Calu3 (cell line): ENCODE measurements at regions not wholly inside any gene's neighbourhood (a gene's known extent, or its start where the extent isn't known, plus 50 kb on each side); places are given as distances from the start of the nearest gene placed in this dataset.

Experiments used
- BruUV-seq: library from RNA; stranded (reverse); fragments of 400-500 nt; replicated peaks from 2 replicates; lab custom pipeline; 2021; lab: Mats Ljungman, UMichigan
- CTCF ChIA-PET: fragments of 300-600 bp; sonication (Branson Sonifier 250); formaldehyde crosslinking; loops from one replicate; lab custom pipeline; 2022; ENCODE audit warnings: antibody characterized with exemption; lab: Charles Lee
- DNase-seq: peaks from one replicate; pipeline ENCODE4 v3.0.0; 2022
- H3K27ac Mint-ChIP-seq: one replicate; pipeline ENCODE4 v1.8.0; 2022; ENCODE audit warnings: mixed read lengths; ENCODE audit not compliant: unreplicated experiment
- H3K27me3 Mint-ChIP-seq: one replicate; pipeline ENCODE4 v1.8.0; 2022; ENCODE audit warnings: mixed read lengths; ENCODE audit not compliant: unreplicated experiment
- H3K36me3 Mint-ChIP-seq: one replicate; pipeline ENCODE4 v1.8.0; 2022; ENCODE audit warnings: mild to moderate bottlenecking, moderate library complexity, mixed read lengths; ENCODE audit not compliant: insufficient read depth, unreplicated experiment
- H3K4me1 Mint-ChIP-seq: one replicate; pipeline ENCODE4 v1.8.0; 2022; ENCODE audit warnings: mild to moderate bottlenecking, low read depth, mixed read lengths; ENCODE audit not compliant: unreplicated experiment
- H3K4me3 Mint-ChIP-seq: one replicate; pipeline ENCODE4 v1.8.0; 2022; ENCODE audit warnings: mild to moderate bottlenecking, low read depth, moderate library complexity, mixed read lengths; ENCODE audit not compliant: unreplicated experiment
- H3K9me3 Mint-ChIP-seq: one replicate; pipeline ENCODE4 v1.8.0; 2022; ENCODE audit warnings: low read depth, mixed read lengths; ENCODE audit not compliant: unreplicated experiment
- intact Hi-C: fragments of 100-400 bp; cut with micrococcal nuclease; formaldehyde crosslinking; loops from one replicate; pipeline ENCODE4 v1.10.0; 2022; ENCODE audit not compliant: unreplicated experiment
- TF ChIP-seq, protein P1 (sequence below): fragments of 200-600 bp; IDR thresholded peaks from one replicate; pipeline ENCODE4 v1.8.0; 2022; ENCODE audit warnings: antibody characterized with exemption; ENCODE audit not compliant: unreplicated experiment

DNA sequence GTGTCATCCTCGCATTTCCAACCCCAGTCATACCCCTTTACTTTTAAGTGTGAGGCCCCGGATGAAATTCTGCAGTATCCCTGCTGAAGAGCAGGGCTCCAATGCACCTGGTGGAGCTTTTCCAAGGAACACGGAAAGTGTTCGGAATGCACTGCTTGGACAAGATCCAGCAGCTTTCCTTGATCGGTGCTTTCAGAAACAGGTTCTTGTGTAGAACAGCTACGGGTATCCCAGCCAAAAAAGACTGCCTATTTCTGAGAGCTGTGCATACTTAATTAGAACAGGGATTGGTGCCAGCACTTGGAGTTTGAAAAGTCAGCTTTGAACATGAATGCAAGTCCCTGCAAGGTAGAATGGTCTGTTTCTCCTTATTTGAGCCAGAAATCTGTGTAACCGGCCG is 87.2 kb upstream of the C1QTNF9B start:
- H3K27me3 Mint-ChIP-seq = peaks cover 21% of the 10 kb centered on the region
- TF ChIP-seq, protein P1, sequence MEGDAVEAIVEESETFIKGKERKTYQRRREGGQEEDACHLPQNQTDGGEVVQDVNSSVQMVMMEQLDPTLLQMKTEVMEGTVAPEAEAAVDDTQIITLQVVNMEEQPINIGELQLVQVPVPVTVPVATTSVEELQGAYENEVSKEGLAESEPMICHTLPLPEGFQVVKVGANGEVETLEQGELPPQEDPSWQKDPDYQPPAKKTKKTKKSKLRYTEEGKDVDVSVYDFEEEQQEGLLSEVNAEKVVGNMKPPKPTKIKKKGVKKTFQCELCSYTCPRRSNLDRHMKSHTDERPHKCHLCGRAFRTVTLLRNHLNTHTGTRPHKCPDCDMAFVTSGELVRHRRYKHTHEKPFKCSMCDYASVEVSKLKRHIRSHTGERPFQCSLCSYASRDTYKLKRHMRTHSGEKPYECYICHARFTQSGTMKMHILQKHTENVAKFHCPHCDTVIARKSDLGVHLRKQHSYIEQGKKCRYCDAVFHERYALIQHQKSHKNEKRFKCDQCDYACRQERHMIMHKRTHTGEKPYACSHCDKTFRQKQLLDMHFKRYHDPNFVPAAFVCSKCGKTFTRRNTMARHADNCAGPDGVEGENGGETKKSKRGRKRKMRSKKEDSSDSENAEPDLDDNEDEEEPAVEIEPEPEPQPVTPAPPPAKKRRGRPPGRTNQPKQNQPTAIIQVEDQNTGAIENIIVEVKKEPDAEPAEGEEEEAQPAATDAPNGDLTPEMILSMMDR = no peak
- CTCF ChIA-PET = no interaction called here
- H3K9me3 Mint-ChIP-seq = no peaks in the 10 kb centered on the region
- BruUV-seq = no TSS peak
- peaks cover 12% of the 10 kb centered on the region for H3K4me1 Mint-ChIP-seq
- H3K4me3 Mint-ChIP-seq = no peak overlapping the region
- H3K27ac Mint-ChIP-seq = no peak overlapping the region
- intact Hi-C loops = no loop called here
- peaks cover 7% of the 10 kb centered on the region for H3K36me3 Mint-ChIP-seq
- no peak for DNase-seq

GRCh38 chr13:23985060-23985459 is 87.8 kb upstream of the C1QTNF9B start:
- H3K9me3 Mint-ChIP-seq = no peaks in the 10 kb centered on the region
- peaks cover 2% of the 10 kb centered on the region for H3K36me3 Mint-ChIP-seq
- DNase-seq = no peak
- peaks cover 20% of the 10 kb centered on the region for H3K27me3 Mint-ChIP-seq
- H3K4me3 Mint-ChIP-seq = no peak overlapping the region
- TF ChIP-seq, protein P1 = no peak
- intact Hi-C loops = no loop called here
- H3K4me1 Mint-ChIP-seq = peaks cover 7% of the 10 kb centered on the region
- BruUV-seq = no TSS peak
- CTCF ChIA-PET = no interaction called here
- no peak overlapping the region for H3K27ac Mint-ChIP-seq

GRCh38 chr13:23985839-23986238 is 88.5 kb upstream of the C1QTNF9B start:
- no TSS peak for BruUV-seq
- no peak overlapping the region for H3K27ac Mint-ChIP-seq
- no peaks in the 10 kb centered on the region for H3K9me3 Mint-ChIP-seq
- H3K4me1 Mint-ChIP-seq = peaks cover 5% of the 10 kb centered on the region
- CTCF ChIA-PET = no interaction called here
- intact Hi-C loops = no loop called here
- no peak overlapping the region for H3K4me3 Mint-ChIP-seq
- DNase-seq = no peak
- TF ChIP-seq, protein P1 = no peak
- peaks cover 24% of the 10 kb centered on the region for H3K27me3 Mint-ChIP-seq
- H3K36me3 Mint-ChIP-seq = no peaks in the 10 kb centered on the region

DNA sequence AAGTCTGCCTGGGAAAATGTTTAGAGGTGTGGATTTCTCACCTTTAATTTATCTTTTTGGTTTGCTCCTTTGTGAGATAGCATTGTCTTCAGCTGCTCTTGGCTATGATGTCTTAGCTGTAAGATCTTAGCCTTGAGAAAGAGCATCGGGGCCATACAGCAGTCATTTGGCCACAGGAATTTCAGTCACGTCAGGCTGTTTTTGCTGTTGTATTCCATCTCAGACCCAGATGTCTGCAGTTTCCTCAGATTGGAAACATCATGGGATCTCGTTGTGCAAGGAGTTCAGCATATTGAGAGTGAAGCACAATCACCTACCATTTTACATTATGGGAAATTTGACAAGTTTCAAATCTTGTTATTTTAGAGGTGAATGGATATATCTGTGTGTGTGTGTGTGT is 89.3 kb upstream of the C1QTNF9B start:
- no peak for DNase-seq
- BruUV-seq = no TSS peak
- intact Hi-C loops = no loop called here
- CTCF ChIA-PET = no interaction called here
- Mint-ChIP-seq H3K4me3 (no peak overlapping the region), H3K27me3 (peaks cover 29% of the 10 kb centered on the region), H3K36me3 (no peaks in the 10 kb centered on the region), H3K27ac (no peak overlapping the region), H3K9me3 (no peaks in the 10 kb centered on the region), H3K4me1 (peaks cover 5% of the 10 kb centered on the region)
- TF ChIP-seq, protein P1 = no peak
